PC-9 (cell line): ENCODE measurements at regions not wholly inside any gene's neighbourhood (a gene's known extent, or its start where the extent isn't known, plus 50 kb on each side); places are given as distances from the start of the nearest gene placed in this dataset.

ENCODE experiments used
- BruUV-seq: library from RNA; stranded (reverse); fragments of 400-500 nt; replicated peaks from 2 replicates; lab custom pipeline; 2021; lab: Mats Ljungman, UMichigan
- CTCF ChIA-PET: fragments of 300-600 bp; sonication (Branson Sonifier 250); formaldehyde crosslinking; loops from one replicate; lab custom pipeline; 2022; ENCODE audit warnings: antibody characterized with exemption; lab: Charles Lee
- POLR2A ChIA-PET: fragments of 300-600 bp; sonication (Branson Sonifier 250); formaldehyde crosslinking; loops from one replicate; lab custom pipeline; 2022; ENCODE audit warnings: antibody characterized with exemption; ENCODE audit not compliant: unreplicated experiment; lab: Charles Lee
- DNase-seq, 2 experiments: peaks; one replicate each; pipeline versions ENCODE4 v3.0.0 to v3.0.0-alpha.2; 2015 to 2022; ENCODE audit warnings: mixed read lengths in 1 of 2
- H2AFZ ChIP-seq: fragments of 200-600 bp; sonication (generic); 2 replicates; pipeline ENCODE4 v1.8.1; 2017; ENCODE audit warnings: antibody characterized with exemption
- H3F3A ChIP-seq: fragments of 200-600 bp; sonication (generic); 2 replicates; pipeline ENCODE4 v1.8.1; 2017; ENCODE audit warnings: antibody characterized with exemption, mild to moderate bottlenecking, low read depth; ENCODE audit not compliant: insufficient read depth
- H3K27ac ChIP-seq: fragments of 200-600 bp; sonication (generic); 2 replicates; pipeline ENCODE4 v1.6.1; 2016; ENCODE audit warnings: mixed run types
- H3K27me3 ChIP-seq: fragments of 200-600 bp; sonication (generic); 2 replicates; pipeline ENCODE4 v1.6.1; 2016; ENCODE audit warnings: low read depth, mixed run types; ENCODE audit not compliant: insufficient read depth
- H3K36me3 ChIP-seq: fragments of 200-600 bp; sonication (generic); 2 replicates; pipeline ENCODE4 v1.6.1; 2016; ENCODE audit warnings: low read depth, mixed run types
- H3K4me1 ChIP-seq: fragments of 200-600 bp; sonication (generic); replicated peaks from 2 replicates; pipeline ENCODE4 v1.6.1; 2016; ENCODE audit warnings: mixed run types; ENCODE audit not compliant: insufficient read depth
- H3K4me2 ChIP-seq: fragments of 200-600 bp; sonication (generic); 2 replicates; pipeline ENCODE4 v1.6.1; 2017; ENCODE audit warnings: mixed run types
- H3K4me3 ChIP-seq: fragments of 200-600 bp; sonication (generic); 2 replicates; pipeline ENCODE4 v1.6.1; 2016; ENCODE audit warnings: mixed run types
- H3K79me2 ChIP-seq: fragments of 200-600 bp; sonication (generic); 2 replicates; pipeline ENCODE4 v1.6.1; 2017; ENCODE audit warnings: low read depth, mixed run types
- H3K9me2 ChIP-seq: fragments of 200-600 bp; sonication (generic); 2 replicates; pipeline ENCODE4 v1.8.1; 2017; ENCODE audit warnings: mild to moderate bottlenecking; ENCODE audit not compliant: insufficient read depth
- H3K9me3 ChIP-seq: fragments of 200-600 bp; sonication (generic); 2 replicates; pipeline ENCODE4 v1.8.1; 2016; ENCODE audit warnings: low read depth; ENCODE audit not compliant: insufficient read depth
- H4K20me1 ChIP-seq: fragments of 200-600 bp; sonication (generic); 2 replicates; pipeline ENCODE4 v1.8.1; 2017; ENCODE audit not compliant: insufficient read depth
- CTCF ChIP-seq: fragments of 200-600 bp; sonication (generic); conservative IDR thresholded peaks from 2 replicates; pipeline ENCODE4 v1.6.1; 2017; ENCODE audit warnings: mixed run types, antibody characterized with exemption, mild to moderate bottlenecking, moderate library complexity
- EZH2 ChIP-seq: fragments of 200-600 bp; sonication (generic); IDR thresholded peaks from 2 replicates; pipeline ENCODE4 v1.8.0; 2017; ENCODE audit warnings: antibody characterized with exemption, low read depth
- intact Hi-C: fragments of 100-400 bp; cut with micrococcal nuclease; formaldehyde crosslinking; loops from one replicate; pipeline ENCODE4 v1.10.0; 2022; ENCODE audit not compliant: unreplicated experiment

GRCh38 chr2:220202066-220202465 is 574.6 kb downstream of the SLC4A3 start:
- Histone ChIP-seq H3K79me2 (no peaks in the 10 kb centered on the region), H4K20me1 (no peaks in the 10 kb centered on the region), H3K27me3 (no peaks in the 10 kb centered on the region), H3K9me2 (no peaks in the 10 kb centered on the region), H3K4me2 (no peak overlapping the region), H3K9me3 (peaks cover 6% of the 10 kb centered on the region; the same call in 1 of the 2 replicates), H3K27ac (no peak overlapping the region), H3K4me3 (no peak overlapping the region), H2AFZ (no peak overlapping the region), H3K4me1 (peaks cover 10% of the 10 kb centered on the region), H3F3A (peaks cover 5% of the 10 kb centered on the region; the same call in 1 of the 2 replicates), H3K36me3 (no peaks in the 10 kb centered on the region)
- CTCF ChIA-PET = no interaction called here
- POLR2A ChIA-PET = interaction anchor here (0.5 kb wide), 1 partner anchor 89 kb away, joined by 6 read pairs; no protein-coding TSS in a partner anchor
- BruUV-seq = no TSS peak
- intact Hi-C loops = no loop called here
- DNase-seq = no peak
- no peak for TF ChIP-seq EZH2
- no peak for TF ChIP-seq CTCF

GRCh38 chr2:220209093-220209492 is 581.7 kb downstream of the SLC4A3 start:
- no peak for DNase-seq

GRCh38 chr2:220209751-220210150 is 582.3 kb downstream of the SLC4A3 start:
- Histone ChIP-seq H3K9me2 (no peaks in the 10 kb centered on the region), H3K4me3 (no peak overlapping the region), H3K79me2 (no peaks in the 10 kb centered on the region), H3K4me2 (no peak overlapping the region), H2AFZ (no peak overlapping the region), H3K27me3 (no peaks in the 10 kb centered on the region), H3K4me1 (no peaks in the 10 kb centered on the region), H4K20me1 (no peaks in the 10 kb centered on the region), H3K9me3 (no peaks in the 10 kb centered on the region), H3K36me3 (no peaks in the 10 kb centered on the region), H3K27ac (no peak overlapping the region), H3F3A (no peaks in the 10 kb centered on the region)
- no peak for TF ChIP-seq CTCF
- TF ChIP-seq EZH2 = no peak
- ChIA-PET POLR2A (interaction anchor here (0.6 kb wide), 1 partner anchor 288 kb away, joined by 6 read pairs; no protein-coding TSS in a partner anchor), CTCF (interaction anchor here (0.6 kb wide), 1 partner anchor 1346 kb away, joined by 3 read pairs; no protein-coding TSS in a partner anchor)
- DNase-seq = no peak
- intact Hi-C loops = no loop called here
- BruUV-seq = no TSS peak

More at GRCh38 chr2:220209093-220209492, 581.7 kb downstream of the SLC4A3 start:
- no peaks in the 10 kb centered on the region for H3K4me1 ChIP-seq
- no peaks in the 10 kb centered on the region for H3K9me3 ChIP-seq
- ChIA-PET CTCF (interaction anchor here (0.6 kb wide), 1 partner anchor 1346 kb away, joined by 3 read pairs; no protein-coding TSS in a partner anchor), POLR2A (no interaction called here)
- H3K9me2 ChIP-seq = no peaks in the 10 kb centered on the region
- no peaks in the 10 kb centered on the region for H3F3A ChIP-seq
- H3K4me2 ChIP-seq = no peak overlapping the region
- H2AFZ ChIP-seq = no peak overlapping the region
- H3K27ac ChIP-seq = no peak overlapping the region
- BruUV-seq = no TSS peak
- TF ChIP-seq CTCF (no peak), EZH2 (no peak)
- no peaks in the 10 kb centered on the region for H3K36me3 ChIP-seq
- no peaks in the 10 kb centered on the region for H3K27me3 ChIP-seq
- no peaks in the 10 kb centered on the region for H3K79me2 ChIP-seq
- no peaks in the 10 kb centered on the region for H4K20me1 ChIP-seq
- no peak overlapping the region for H3K4me3 ChIP-seq
- intact Hi-C loops = no loop called here
